ENCODE measurements at regions not wholly inside any gene's neighbourhood (a gene's known extent, or its start where the extent isn't known, plus 50 kb on each side); places are given as distances from the start of the nearest gene placed in this dataset.

GRCh38 chr7:34282271-34282670 is 375.7 kb upstream of the NPSR1 start:
- WGBS (ENCODE audit: insufficient coverage), result 40% methylated on average over 1 of the region's 1 CpG
- Mint-ChIP-seq H3K36me3 (no peaks in the 10 kb centered on the region), H3K27me3 (ENCODE audit: low read depth in 2 of 2) (no peaks in the 10 kb centered on the region), H3K27ac (no peak overlapping the region), H3K9me3 (peaks cover 9 to 11% of the 10 kb centered on the region in 2 donors), H3K4me1 (no peaks in the 10 kb centered on the region), H3K4me3 (no peak overlapping the region)
- Histone ChIP-seq H3K27me3 (ENCODE audit: control insufficient read depth, insufficient read depth, low read length) (no peaks in the 10 kb centered on the region), H3K27ac (ENCODE audit: low read length) (no peak overlapping the region), H3K4me3 (ENCODE audit: low read length) (no peak overlapping the region), H3K9me3 (ENCODE audit: control insufficient read depth, insufficient read depth, low read length) (no peaks in the 10 kb centered on the region), H3K36me3 (ENCODE audit: control insufficient read depth, insufficient read depth, low read length) (no peaks in the 10 kb centered on the region), H3K4me1 (ENCODE audit: control insufficient read depth, insufficient read depth, low read length) (no peaks in the 10 kb centered on the region)
- TF ChIP-seq, protein P1, sequence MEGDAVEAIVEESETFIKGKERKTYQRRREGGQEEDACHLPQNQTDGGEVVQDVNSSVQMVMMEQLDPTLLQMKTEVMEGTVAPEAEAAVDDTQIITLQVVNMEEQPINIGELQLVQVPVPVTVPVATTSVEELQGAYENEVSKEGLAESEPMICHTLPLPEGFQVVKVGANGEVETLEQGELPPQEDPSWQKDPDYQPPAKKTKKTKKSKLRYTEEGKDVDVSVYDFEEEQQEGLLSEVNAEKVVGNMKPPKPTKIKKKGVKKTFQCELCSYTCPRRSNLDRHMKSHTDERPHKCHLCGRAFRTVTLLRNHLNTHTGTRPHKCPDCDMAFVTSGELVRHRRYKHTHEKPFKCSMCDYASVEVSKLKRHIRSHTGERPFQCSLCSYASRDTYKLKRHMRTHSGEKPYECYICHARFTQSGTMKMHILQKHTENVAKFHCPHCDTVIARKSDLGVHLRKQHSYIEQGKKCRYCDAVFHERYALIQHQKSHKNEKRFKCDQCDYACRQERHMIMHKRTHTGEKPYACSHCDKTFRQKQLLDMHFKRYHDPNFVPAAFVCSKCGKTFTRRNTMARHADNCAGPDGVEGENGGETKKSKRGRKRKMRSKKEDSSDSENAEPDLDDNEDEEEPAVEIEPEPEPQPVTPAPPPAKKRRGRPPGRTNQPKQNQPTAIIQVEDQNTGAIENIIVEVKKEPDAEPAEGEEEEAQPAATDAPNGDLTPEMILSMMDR (IDR thresholded peaks at IDR 0.05), result no peak
- intact Hi-C loops (cut with micrococcal nuclease), result no loop called here
- no peak for ATAC-seq
- DNase-seq, result no peak

GRCh38 chr7:34296663-34297062 is 361.4 kb upstream of the NPSR1 start:
- no peaks in the 10 kb centered on the region for H3K4me1 ChIP-seq (ENCODE audit: control insufficient read depth, insufficient read depth, low read length)
- Mint-ChIP-seq H3K4me1 (no peaks in the 10 kb centered on the region), H3K36me3 (no peaks in the 10 kb centered on the region), H3K27ac (no peak overlapping the region), H3K9me3 (peaks cover 0 to 5% of the 10 kb centered on the region in 2 donors), H3K4me3 (no peak overlapping the region), H3K27me3 (ENCODE audit: low read depth in 2 of 2) (no peaks in the 10 kb centered on the region)
- no peak overlapping the region for H3K4me3 ChIP-seq (ENCODE audit: low read length)
- H3K36me3 ChIP-seq (ENCODE audit: control insufficient read depth, insufficient read depth, low read length), result no peaks in the 10 kb centered on the region
- H3K27me3 ChIP-seq (ENCODE audit: control insufficient read depth, insufficient read depth, low read length), result no peaks in the 10 kb centered on the region
- WGBS (ENCODE audit: insufficient coverage), result 82% methylated on average over 1 of the region's 1 CpG
- DNase-seq (no peak), ATAC-seq (no peak)
- H3K9me3 ChIP-seq (ENCODE audit: control insufficient read depth, insufficient read depth, low read length), result no peaks in the 10 kb centered on the region
- no peak overlapping the region for H3K27ac ChIP-seq (ENCODE audit: low read length)
- intact Hi-C loops (cut with micrococcal nuclease), result no loop called here
- TF ChIP-seq, protein P1 (IDR thresholded peaks at IDR 0.05), result no peak

- no peaks in the 10 kb centered on the region for H3K4me1 Mint-ChIP-seq
- Histone ChIP-seq H3K36me3 (ENCODE audit: control insufficient read depth, insufficient read depth, low read length) (no peaks in the 10 kb centered on the region), H3K4me3 (ENCODE audit: low read length) (no peak overlapping the region), H3K4me1 (ENCODE audit: control insufficient read depth, insufficient read depth, low read length) (no peaks in the 10 kb centered on the region), H3K27me3 (ENCODE audit: control insufficient read depth, insufficient read depth, low read length) (no peaks in the 10 kb centered on the region), H3K9me3 (ENCODE audit: control insufficient read depth, insufficient read depth, low read length) (no peaks in the 10 kb centered on the region), H3K27ac (ENCODE audit: low read length) (no peak overlapping the region)
- no peak overlapping the region for H3K27ac Mint-ChIP-seq
- 79% methylated on average over 3 of the region's 4 CpGs for WGBS (ENCODE audit: insufficient coverage)
- no peak overlapping the region for H3K4me3 Mint-ChIP-seq
- no peak for ATAC-seq
- DNase-seq, result no peak
- no peaks in the 10 kb centered on the region for H3K36me3 Mint-ChIP-seq
- no peaks in the 10 kb centered on the region for H3K27me3 Mint-ChIP-seq (ENCODE audit: low read depth in 2 of 2)
- H3K9me3 Mint-ChIP-seq, result peaks cover 0 to 4% of the 10 kb centered on the region in 2 donors
- intact Hi-C loops (cut with micrococcal nuclease), result no loop called here
- TF ChIP-seq, protein P1 (IDR thresholded peaks at IDR 0.05), result no peak
Measured at GRCh38 chr7:34298492-34299013, 359.5 kb upstream of the NPSR1 start.

- intact Hi-C loops (cut with micrococcal nuclease), result no loop called here
- TF ChIP-seq, protein P1 (IDR thresholded peaks at IDR 0.05), result no peak
- Mint-ChIP-seq H3K36me3 (no peaks in the 10 kb centered on the region), H3K9me3 (peaks cover 0 to 4% of the 10 kb centered on the region in 2 donors), H3K4me1 (no peaks in the 10 kb centered on the region), H3K27me3 (ENCODE audit: low read depth in 2 of 2) (no peaks in the 10 kb centered on the region), H3K4me3 (no peak overlapping the region), H3K27ac (no peak overlapping the region)
- Histone ChIP-seq H3K4me3 (ENCODE audit: low read length) (no peak overlapping the region), H3K9me3 (ENCODE audit: control insufficient read depth, insufficient read depth, low read length) (no peaks in the 10 kb centered on the region), H3K27me3 (ENCODE audit: control insufficient read depth, insufficient read depth, low read length) (no peaks in the 10 kb centered on the region), H3K27ac (ENCODE audit: low read length) (no peak overlapping the region), H3K4me1 (ENCODE audit: control insufficient read depth, insufficient read depth, low read length) (no peaks in the 10 kb centered on the region), H3K36me3 (ENCODE audit: control insufficient read depth, insufficient read depth, low read length) (no peaks in the 10 kb centered on the region)
- ATAC-seq, result no peak
- 76% methylated on average over 4 of the region's 4 CpGs for WGBS (ENCODE audit: insufficient coverage)
- DNase-seq, result no peak
Measured at GRCh38 chr7:34299066-34299465, 359.0 kb upstream of the NPSR1 start.
